Neural cell (in vitro differentiated cells): ENCODE measurements at regions not wholly inside any gene's neighbourhood (a gene's known extent, or its start where the extent isn't known, plus 50 kb on each side); places are given as distances from the start of the nearest gene placed in this dataset.

Source experiments
- CTCF ChIP-seq: fragments of 450-650 bp; IDR thresholded peaks from 2 replicates; pipeline ENCODE4 v1.5.1; 2014; ENCODE audit warnings: antibody characterized with exemption, mild to moderate bottlenecking, moderate library complexity; ENCODE audit not compliant: poor library complexity, severe bottlenecking
- EZH2 ChIP-seq: fragments of 200-600, 300-800 bp; shearing (Covaris generic), sonication (generic); IDR thresholded peaks from 2 replicates; pipeline ENCODE4 v1.6.1; 2014; ENCODE audit warnings: antibody characterized with exemption, low read length, borderline replicate concordance, mild to moderate bottlenecking; ENCODE audit not compliant: insufficient read depth, poor library complexity, severe bottlenecking
- POLR2AphosphoS5 ChIP-seq: IDR thresholded peaks from 2 replicates; pipeline ENCODE4 v1.6.1; 2012
- SMC3 ChIP-seq: fragments of 450-650 bp; conservative IDR thresholded peaks from 2 replicates; pipeline ENCODE4 v1.6.1; 2014; ENCODE audit warnings: antibody characterized with exemption, mild to moderate bottlenecking, moderate library complexity; ENCODE audit not compliant: poor library complexity
- TAF1 ChIP-seq: IDR thresholded peaks from 2 replicates; pipeline ENCODE4 v1.6.1; 2012; ENCODE audit warnings: low read depth

- TF ChIP-seq CTCF (no peak), SMC3 (no peak), TAF1 (no peak), EZH2 (no peak), POLR2AphosphoS5 (no peak)
Observed at GRCh38 chr5:173828952-173829351, 59.2 kb upstream of the CPEB4 start.
